Activated T-helper 2 cell treated with anti-CD3 and anti-CD28 coated beads, Interferon-gamma antibody, Interleukin-2, Interleukin-4, amounts not matched to agents 10 μg/mL and 5 μg/mL and 100 μg/mL, durations not matched to agents 14 hours and 24 hours and 36 hours (primary cell): ENCODE measurements at regions not wholly inside any gene's neighbourhood (a gene's known extent, or its start where the extent isn't known, plus 50 kb on each side); places are given as distances from the start of the nearest gene placed in this dataset.

Experiments
- DNase-seq: peaks from one replicate; pipeline ENCODE4 v3.0.0; 2021; ENCODE audit warnings: low spot score
- H3K27ac Mint-ChIP-seq: one replicate; pipeline ENCODE4 v1.8.0; 2021; ENCODE audit warnings: mixed read lengths
- H3K27me3 Mint-ChIP-seq: one replicate; pipeline ENCODE4 v1.8.0; 2021; ENCODE audit warnings: low read depth, mixed read lengths
- H3K36me3 Mint-ChIP-seq: one replicate; pipeline ENCODE4 v1.8.0; 2021; ENCODE audit warnings: low read depth, mixed read lengths
- H3K4me1 Mint-ChIP-seq: one replicate; pipeline ENCODE4 v1.8.0; 2021; ENCODE audit warnings: low read depth, mixed read lengths
- H3K4me3 Mint-ChIP-seq: one replicate; pipeline ENCODE4 v1.8.0; 2021; ENCODE audit warnings: low read depth, mild to moderate bottlenecking, moderate library complexity, mixed read lengths
- H3K9me3 Mint-ChIP-seq: one replicate; pipeline ENCODE4 v1.8.0; 2021; ENCODE audit warnings: mixed read lengths
- intact Hi-C: fragments of 100-400 bp; cut with micrococcal nuclease; formaldehyde crosslinking; loops from one replicate; pipeline ENCODE4 v1.15.1; 2023

GRCh38 chr14:87809261-87809660 is 183.7 kb downstream of the GALC start:
- H3K4me3 Mint-ChIP-seq = no peak overlapping the region
- intact Hi-C loops = no loop called here

GRCh38 chr14:87805315-87805723 is 187.7 kb downstream of the GALC start:
- peak; percentile 17 for DNase-seq
- H3K4me3 Mint-ChIP-seq = no peak overlapping the region
- H3K4me1 Mint-ChIP-seq = no peaks in the 10 kb centered on the region
- H3K9me3 Mint-ChIP-seq = no peaks in the 10 kb centered on the region
- no peaks in the 10 kb centered on the region for H3K27me3 Mint-ChIP-seq
- H3K36me3 Mint-ChIP-seq = no peaks in the 10 kb centered on the region
- H3K27ac Mint-ChIP-seq = no peak overlapping the region
- intact Hi-C loops = loop anchor here (1.0 kb wide), 1 partner anchor 91 kb away; no protein-coding TSS in a partner anchor

More at GRCh38 chr14:87809261-87809660, 183.7 kb downstream of the GALC start:
- no peaks in the 10 kb centered on the region for H3K9me3 Mint-ChIP-seq
- no peaks in the 10 kb centered on the region for H3K27me3 Mint-ChIP-seq
- H3K36me3 Mint-ChIP-seq = no peaks in the 10 kb centered on the region
- H3K27ac Mint-ChIP-seq = no peak overlapping the region
- no peaks in the 10 kb centered on the region for H3K4me1 Mint-ChIP-seq
- DNase-seq = no peak

GRCh38 chr14:87800216-87800615 is 192.8 kb downstream of the GALC start:
- no peak overlapping the region for H3K27ac Mint-ChIP-seq
- no peaks in the 10 kb centered on the region for H3K4me1 Mint-ChIP-seq
- no peak for DNase-seq
- no peak overlapping the region for H3K4me3 Mint-ChIP-seq
- H3K9me3 Mint-ChIP-seq = no peaks in the 10 kb centered on the region
- H3K27me3 Mint-ChIP-seq = no peaks in the 10 kb centered on the region
- intact Hi-C loops = no loop called here
- no peaks in the 10 kb centered on the region for H3K36me3 Mint-ChIP-seq

GRCh38 chr14:87799400-87799799 is 193.6 kb downstream of the GALC start:
- Mint-ChIP-seq H3K4me1 (no peaks in the 10 kb centered on the region), H3K4me3 (no peak overlapping the region)
- intact Hi-C loops = no loop called here

DNA sequence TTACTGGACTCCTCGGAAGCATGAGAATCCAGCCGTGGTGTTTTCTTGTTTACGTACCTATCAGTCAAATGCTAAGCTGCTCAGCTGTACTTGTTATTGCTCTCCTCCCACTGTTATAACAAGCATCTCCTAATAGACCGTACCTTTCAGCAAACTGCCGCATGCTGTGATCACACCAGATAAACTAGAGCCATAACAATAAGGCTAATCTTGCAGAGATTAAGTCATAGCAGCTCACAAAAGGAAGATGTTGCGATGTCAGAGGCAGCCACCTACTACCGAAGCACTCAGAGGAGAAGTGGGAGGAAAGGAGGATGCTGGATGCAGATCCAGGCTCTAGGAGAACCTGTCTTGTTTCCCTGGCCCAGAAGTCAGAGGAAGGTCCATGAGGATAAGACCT is 196.0 kb downstream of the GALC start:
- no peaks in the 10 kb centered on the region for H3K4me1 Mint-ChIP-seq
- H3K36me3 Mint-ChIP-seq = no peaks in the 10 kb centered on the region
- H3K27me3 Mint-ChIP-seq = no peaks in the 10 kb centered on the region
- intact Hi-C loops = no loop called here
- H3K9me3 Mint-ChIP-seq = no peaks in the 10 kb centered on the region
- H3K4me3 Mint-ChIP-seq = no peak overlapping the region
- no peak overlapping the region for H3K27ac Mint-ChIP-seq
- DNase-seq = no peak

More at GRCh38 chr14:87799400-87799799, 193.6 kb downstream of the GALC start:
- H3K9me3 Mint-ChIP-seq = no peaks in the 10 kb centered on the region
- H3K27ac Mint-ChIP-seq = no peak overlapping the region
- H3K36me3 Mint-ChIP-seq = no peaks in the 10 kb centered on the region
- no peaks in the 10 kb centered on the region for H3K27me3 Mint-ChIP-seq
- no peak for DNase-seq

DNA sequence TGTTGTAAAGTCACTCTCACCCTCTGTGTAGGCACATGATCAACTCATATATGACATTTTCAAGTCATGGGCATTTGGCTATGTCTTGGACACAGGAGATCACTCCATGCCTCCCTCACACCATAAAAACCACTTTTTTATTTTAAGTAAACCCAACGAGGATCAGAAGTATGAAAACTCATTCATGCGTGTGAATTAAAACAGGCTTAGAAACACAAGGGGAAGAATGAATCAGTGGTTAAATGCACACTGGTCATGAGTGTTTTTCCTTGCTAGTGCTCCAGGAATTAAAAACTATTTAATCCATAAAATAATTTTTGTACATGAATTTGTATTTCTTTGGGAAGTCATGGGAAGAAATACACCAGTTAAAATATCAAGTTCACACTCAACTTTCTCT is 198.4 kb downstream of the GALC start:
- Mint-ChIP-seq H3K4me1 (no peaks in the 10 kb centered on the region), H3K27me3 (no peaks in the 10 kb centered on the region), H3K9me3 (no peaks in the 10 kb centered on the region), H3K27ac (no peak overlapping the region), H3K4me3 (no peak overlapping the region), H3K36me3 (no peaks in the 10 kb centered on the region)
- intact Hi-C loops = no loop called here
- DNase-seq = no peak

GRCh38 chr14:87785897-87786296 is 207.1 kb downstream of the GALC start:
- Mint-ChIP-seq H3K27me3 (no peaks in the 10 kb centered on the region), H3K4me1 (no peaks in the 10 kb centered on the region), H3K36me3 (no peaks in the 10 kb centered on the region), H3K9me3 (peaks cover 5% of the 10 kb centered on the region), H3K27ac (no peak overlapping the region), H3K4me3 (no peak overlapping the region)
- intact Hi-C loops = no loop called here
- DNase-seq = no peak

DNA sequence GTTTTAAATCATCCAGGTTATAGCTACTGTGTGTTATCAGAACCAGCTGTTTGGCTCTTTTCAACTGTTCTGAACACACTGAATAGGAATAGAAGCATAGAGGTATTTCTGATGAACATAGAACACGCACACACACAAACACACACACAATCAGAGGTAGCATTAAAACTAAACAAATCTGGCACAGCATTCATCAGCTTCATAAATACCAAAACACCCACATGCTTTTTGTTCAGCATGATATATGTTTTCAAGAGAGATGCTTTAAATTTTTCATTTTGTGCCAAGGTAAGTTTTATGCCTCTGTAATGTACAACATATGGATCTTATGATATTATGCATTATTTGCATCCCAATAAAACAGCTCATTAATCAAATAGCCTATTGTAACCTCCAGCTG is 208.6 kb downstream of the GALC start:
- DNase-seq = no peak
- intact Hi-C loops = no loop called here
- Mint-ChIP-seq H3K36me3 (no peaks in the 10 kb centered on the region), H3K4me1 (no peaks in the 10 kb centered on the region), H3K27ac (no peak overlapping the region), H3K9me3 (peaks cover 5% of the 10 kb centered on the region), H3K27me3 (no peaks in the 10 kb centered on the region), H3K4me3 (no peak overlapping the region)

DNA sequence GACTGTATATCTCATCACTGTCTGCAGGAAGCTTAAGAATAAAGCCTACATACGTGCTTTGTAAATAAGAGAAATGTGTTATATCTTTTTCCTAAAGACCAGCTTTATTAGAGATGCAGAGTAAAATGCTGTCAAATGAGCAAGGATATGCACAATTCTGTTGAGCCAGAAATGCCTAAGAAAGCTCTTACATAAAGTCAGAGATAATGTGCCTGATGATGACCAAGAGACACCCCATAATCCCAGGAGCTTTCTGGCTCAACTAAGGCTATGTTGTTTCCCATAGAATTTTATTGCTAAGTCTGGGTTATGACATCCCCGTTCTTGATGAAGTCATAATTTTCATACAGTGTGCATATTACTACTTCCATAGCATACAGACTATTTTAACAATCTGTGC is 209.9 kb downstream of the GALC start:
- H3K9me3 Mint-ChIP-seq = peaks cover 5% of the 10 kb centered on the region
- intact Hi-C loops = no loop called here
- H3K4me3 Mint-ChIP-seq = no peak overlapping the region
- no peaks in the 10 kb centered on the region for H3K36me3 Mint-ChIP-seq
- H3K27me3 Mint-ChIP-seq = no peaks in the 10 kb centered on the region
- H3K4me1 Mint-ChIP-seq = no peaks in the 10 kb centered on the region
- DNase-seq = no peak
- H3K27ac Mint-ChIP-seq = no peak overlapping the region

DNA sequence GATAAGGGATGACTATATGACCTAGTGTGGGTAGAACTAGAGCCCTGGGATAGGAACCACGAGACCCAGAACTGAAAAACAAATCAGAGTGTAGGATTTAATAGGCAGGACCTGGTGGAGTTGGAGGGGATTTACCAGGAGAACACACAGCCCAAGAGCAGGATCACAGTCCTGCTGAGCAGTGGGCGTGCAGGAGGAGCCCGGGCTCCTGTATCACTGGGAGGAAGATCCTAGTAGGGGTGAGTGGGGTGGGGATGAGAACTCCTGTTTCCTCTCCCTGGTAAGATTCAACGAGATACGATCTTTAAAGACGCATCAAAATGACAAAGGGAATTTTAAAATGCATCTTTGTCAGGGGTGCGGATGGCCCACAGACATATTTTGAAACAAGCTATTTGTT is 220.1 kb downstream of the GALC start:
- no peaks in the 10 kb centered on the region for H3K9me3 Mint-ChIP-seq
- no peaks in the 10 kb centered on the region for H3K4me1 Mint-ChIP-seq
- no peak overlapping the region for H3K27ac Mint-ChIP-seq
- no peak for DNase-seq
- H3K27me3 Mint-ChIP-seq = no peaks in the 10 kb centered on the region
- intact Hi-C loops = no loop called here
- no peaks in the 10 kb centered on the region for H3K36me3 Mint-ChIP-seq
- no peak overlapping the region for H3K4me3 Mint-ChIP-seq

- H3K27me3 Mint-ChIP-seq = no peaks in the 10 kb centered on the region
Measured at GRCh38 chr14:87767567-87767901, 225.4 kb downstream of the GALC start.

DNA sequence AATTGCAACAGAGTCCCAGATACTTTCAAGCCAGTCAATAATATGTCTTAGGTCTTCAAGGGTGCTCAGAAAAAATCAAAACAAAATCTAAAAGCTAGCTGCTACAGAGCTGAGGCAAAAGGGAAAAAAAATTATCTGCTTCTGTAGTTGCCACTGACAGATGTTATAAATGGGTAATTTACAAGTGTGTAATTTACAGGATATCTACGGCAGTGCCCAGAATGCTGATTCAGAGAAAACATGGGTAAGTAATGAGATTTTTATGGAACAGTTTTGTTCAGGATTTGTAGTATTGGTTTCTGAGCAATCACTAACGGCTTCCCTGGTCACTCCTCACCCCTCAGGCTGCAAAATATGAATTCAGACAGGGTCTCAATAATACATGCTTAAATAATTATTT is 234.1 kb downstream of the GALC start:
- no peak for DNase-seq
- H3K36me3 Mint-ChIP-seq = no peaks in the 10 kb centered on the region

More at GRCh38 chr14:87767567-87767901, 225.4 kb downstream of the GALC start:
- intact Hi-C loops = no loop called here
- Mint-ChIP-seq H3K36me3 (no peaks in the 10 kb centered on the region), H3K4me3 (no peak overlapping the region), H3K4me1 (no peaks in the 10 kb centered on the region), H3K9me3 (no peaks in the 10 kb centered on the region), H3K27ac (no peak overlapping the region)
- no peak for DNase-seq

DNA sequence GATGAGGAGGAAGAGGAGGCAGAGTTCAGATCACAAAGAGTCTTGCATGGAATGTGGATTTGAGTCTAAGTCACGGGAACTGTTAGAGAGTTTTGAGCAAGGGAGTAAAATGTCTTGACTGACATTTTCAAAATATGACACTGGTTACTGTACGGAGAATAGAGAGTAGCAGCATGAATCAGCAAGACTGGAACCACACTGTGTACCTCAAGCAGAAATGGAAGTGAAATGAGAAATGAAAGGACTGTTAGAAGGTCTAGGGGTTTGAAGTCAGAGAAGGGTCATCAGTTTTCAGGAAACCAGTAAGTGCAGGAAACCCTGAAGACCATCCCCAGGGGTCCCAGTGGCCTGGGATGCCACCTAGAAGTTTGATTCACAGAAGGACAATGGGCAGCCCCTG is 236.3 kb downstream of the GALC start:
- Mint-ChIP-seq H3K27ac (no peak overlapping the region), H3K27me3 (no peaks in the 10 kb centered on the region), H3K4me3 (no peak overlapping the region), H3K36me3 (no peaks in the 10 kb centered on the region), H3K4me1 (no peaks in the 10 kb centered on the region), H3K9me3 (no peaks in the 10 kb centered on the region)
- DNase-seq = no peak
- intact Hi-C loops = no loop called here

More for the DNA sequence above, 234.1 kb downstream of the GALC start:
- Mint-ChIP-seq H3K27me3 (no peaks in the 10 kb centered on the region), H3K9me3 (no peaks in the 10 kb centered on the region), H3K4me1 (no peaks in the 10 kb centered on the region), H3K4me3 (no peak overlapping the region), H3K27ac (no peak overlapping the region)
- intact Hi-C loops = no loop called here

- Mint-ChIP-seq H3K27ac (no peak overlapping the region), H3K36me3 (no peaks in the 10 kb centered on the region), H3K4me1 (no peaks in the 10 kb centered on the region)
Measured at GRCh38 chr14:87754520-87755223, 238.3 kb downstream of the GALC start.

More at GRCh38 chr14:87754520-87755223, 238.3 kb downstream of the GALC start:
- intact Hi-C loops = no loop called here
- DNase-seq = no peak
- no peaks in the 10 kb centered on the region for H3K9me3 Mint-ChIP-seq
- H3K27me3 Mint-ChIP-seq = no peaks in the 10 kb centered on the region
- no peak overlapping the region for H3K4me3 Mint-ChIP-seq
